Activated CD8-positive, alpha-beta memory T cell treated with anti-CD3 and anti-CD28 coated beads, Interleukin-2, amount 10 ng/mL, durations not matched to agents 7 days and 5 days (primary cell): ENCODE measurements at regions not wholly inside any gene's neighbourhood (a gene's known extent, or its start where the extent isn't known, plus 50 kb on each side); places are given as distances from the start of the nearest gene placed in this dataset.
"Not testable (repeated sequence)": the region's sequence is repeated elsewhere in the genome, so short reads cannot be mapped to it uniquely, and the experiment has no call there.

Source experiments
- ATAC-seq: fragments of 150-1000 bp; cut with Tn5 transposase; one replicate; pipeline ENCODE4 v1.10.0; 2021; ENCODE audit warnings: moderate library complexity
- CTCF ChIA-PET: fragments of 350-600 bp; sonication (Branson Sonifier 250); formaldehyde crosslinking; loops from one replicate; lab custom pipeline; 2021; ENCODE audit warnings: antibody characterized with exemption; lab: Charles Lee
- DNase-seq: peaks from one replicate; pipeline ENCODE4 v3.0.0-alpha.2; 2020
- H3K27ac Mint-ChIP-seq: one replicate; pipeline ENCODE4 v1.8.0; 2021; ENCODE audit warnings: mild to moderate bottlenecking, mixed read lengths
- H3K27me3 Mint-ChIP-seq: one replicate; pipeline ENCODE4 v1.8.0; 2021; ENCODE audit warnings: mixed read lengths
- H3K36me3 Mint-ChIP-seq: one replicate; pipeline ENCODE4 v1.8.0; 2021; ENCODE audit warnings: mild to moderate bottlenecking, mixed read lengths
- H3K4me1 Mint-ChIP-seq: one replicate; pipeline ENCODE4 v1.8.0; 2021; ENCODE audit warnings: mixed read lengths
- H3K4me3 Mint-ChIP-seq: one replicate; pipeline ENCODE4 v1.8.0; 2021; ENCODE audit warnings: mild to moderate bottlenecking, moderate library complexity, mixed read lengths
- H3K9me3 Mint-ChIP-seq: one replicate; pipeline ENCODE4 v1.8.0; 2022; ENCODE audit warnings: low read depth, mixed read lengths

GRCh38 chr6:21282360-21282759, 311.2 kb upstream of the SOX4 start:
- not testable (repeated sequence) for H3K27me3 Mint-ChIP-seq, H3K4me1 Mint-ChIP-seq, H3K4me3 Mint-ChIP-seq, DNase-seq, H3K27ac Mint-ChIP-seq, H3K9me3 Mint-ChIP-seq, H3K36me3 Mint-ChIP-seq, ATAC-seq
- CTCF ChIA-PET: interaction anchor here (0.6 kb wide), 1 partner anchor 1352 kb away, joined by 3 read pairs; no protein-coding TSS in a partner anchor

GRCh38 chr6:21284166-21284565, 309.4 kb upstream of the SOX4 start:
- no peak for ATAC-seq
- Mint-ChIP-seq H3K9me3 (no peaks in the 10 kb centered on the region), H3K4me3 (no peak overlapping the region), H3K27ac (no peak overlapping the region), H3K4me1 (no peaks in the 10 kb centered on the region), H3K27me3 (peaks cover 4% of the 10 kb centered on the region), H3K36me3 (no peaks in the 10 kb centered on the region)
- DNase-seq: no peak
- CTCF ChIA-PET: no interaction called here

- peaks cover 4% of the 10 kb centered on the region for H3K27me3 Mint-ChIP-seq
- H3K36me3 Mint-ChIP-seq: no peaks in the 10 kb centered on the region
- ATAC-seq: no peak
- H3K4me3 Mint-ChIP-seq: no peak overlapping the region
- no peak overlapping the region for H3K27ac Mint-ChIP-seq
- no peaks in the 10 kb centered on the region for H3K4me1 Mint-ChIP-seq
- no peaks in the 10 kb centered on the region for H3K9me3 Mint-ChIP-seq
- no peak for DNase-seq
- CTCF ChIA-PET: no interaction called here
Observed at GRCh38 chr6:21284706-21285105, 308.8 kb upstream of the SOX4 start.

- no peak for ATAC-seq
- H3K27ac Mint-ChIP-seq: no peak overlapping the region
- H3K27me3 Mint-ChIP-seq: peaks cover 24% of the 10 kb centered on the region
- no peaks in the 10 kb centered on the region for H3K36me3 Mint-ChIP-seq
- no peak for DNase-seq
- H3K4me1 Mint-ChIP-seq: no peaks in the 10 kb centered on the region
- CTCF ChIA-PET: no interaction called here
- H3K9me3 Mint-ChIP-seq: no peaks in the 10 kb centered on the region
- no peak overlapping the region for H3K4me3 Mint-ChIP-seq
Observed at GRCh38 chr6:21294144-21294543, 299.4 kb upstream of the SOX4 start.

GRCh38 chr6:21295506-21296240, 297.9 kb upstream of the SOX4 start:
- DNase-seq (no peak), ATAC-seq (no peak)
- Mint-ChIP-seq H3K9me3 (no peaks in the 10 kb centered on the region), H3K27me3 (peaks cover 24% of the 10 kb centered on the region), H3K4me3 (no peak overlapping the region), H3K4me1 (no peaks in the 10 kb centered on the region), H3K36me3 (no peaks in the 10 kb centered on the region), H3K27ac (no peak overlapping the region)
- CTCF ChIA-PET: no interaction called here

- DNase-seq: no peak
- CTCF ChIA-PET: no interaction called here
- H3K27me3 Mint-ChIP-seq: peaks cover 24% of the 10 kb centered on the region
- no peak overlapping the region for H3K4me3 Mint-ChIP-seq
- H3K36me3 Mint-ChIP-seq: no peaks in the 10 kb centered on the region
- ATAC-seq: no peak
- H3K4me1 Mint-ChIP-seq: no peaks in the 10 kb centered on the region
- H3K27ac Mint-ChIP-seq: no peak overlapping the region
- H3K9me3 Mint-ChIP-seq: no peaks in the 10 kb centered on the region
Observed at GRCh38 chr6:21297665-21298064, 295.9 kb upstream of the SOX4 start.

GRCh38 chr6:21299216-21299615, 294.3 kb upstream of the SOX4 start:
- no peaks in the 10 kb centered on the region for H3K36me3 Mint-ChIP-seq
- no peak for ATAC-seq
- no peak overlapping the region for H3K4me3 Mint-ChIP-seq
- no peak overlapping the region for H3K27ac Mint-ChIP-seq
- H3K9me3 Mint-ChIP-seq: no peaks in the 10 kb centered on the region
- CTCF ChIA-PET: no interaction called here
- DNase-seq: no peak
- H3K4me1 Mint-ChIP-seq: no peaks in the 10 kb centered on the region
- H3K27me3 Mint-ChIP-seq: peaks cover 29% of the 10 kb centered on the region

GRCh38 chr6:21300439-21300838, 293.1 kb upstream of the SOX4 start:
- H3K9me3 Mint-ChIP-seq: no peaks in the 10 kb centered on the region
- CTCF ChIA-PET: no interaction called here
- H3K27ac Mint-ChIP-seq: no peak overlapping the region
- no peaks in the 10 kb centered on the region for H3K36me3 Mint-ChIP-seq
- no peak overlapping the region for H3K4me3 Mint-ChIP-seq
- ATAC-seq (no peak), DNase-seq (no peak)
- H3K4me1 Mint-ChIP-seq: no peaks in the 10 kb centered on the region
- H3K27me3 Mint-ChIP-seq: peaks cover 25% of the 10 kb centered on the region

GRCh38 chr6:21305893-21306332, 287.6 kb upstream of the SOX4 start:
- CTCF ChIA-PET: no interaction called here
- H3K36me3 Mint-ChIP-seq: no peaks in the 10 kb centered on the region
- no peak overlapping the region for H3K4me3 Mint-ChIP-seq
- H3K4me1 Mint-ChIP-seq: no peaks in the 10 kb centered on the region
- DNase-seq (no peak), ATAC-seq (no peak)
- peaks cover 18% of the 10 kb centered on the region for H3K27me3 Mint-ChIP-seq
- H3K9me3 Mint-ChIP-seq: no peaks in the 10 kb centered on the region
- no peak overlapping the region for H3K27ac Mint-ChIP-seq

- Mint-ChIP-seq H3K36me3 (no peaks in the 10 kb centered on the region), H3K27me3 (peaks cover 18% of the 10 kb centered on the region), H3K27ac (no peak overlapping the region), H3K9me3 (no peaks in the 10 kb centered on the region), H3K4me1 (no peaks in the 10 kb centered on the region), H3K4me3 (no peak overlapping the region)
- CTCF ChIA-PET: no interaction called here
- ATAC-seq (no peak), DNase-seq (no peak)
Observed at GRCh38 chr6:21306546-21306945, 287.0 kb upstream of the SOX4 start.

- no peaks in the 10 kb centered on the region for H3K4me1 Mint-ChIP-seq
- H3K27ac Mint-ChIP-seq: no peak overlapping the region
- peaks cover 9% of the 10 kb centered on the region for H3K27me3 Mint-ChIP-seq
- no peaks in the 10 kb centered on the region for H3K9me3 Mint-ChIP-seq
- CTCF ChIA-PET: no interaction called here
- DNase-seq (no peak), ATAC-seq (no peak)
- H3K36me3 Mint-ChIP-seq: no peaks in the 10 kb centered on the region
- no peak overlapping the region for H3K4me3 Mint-ChIP-seq
Observed at GRCh38 chr6:21309807-21310221, 283.7 kb upstream of the SOX4 start.

- Mint-ChIP-seq H3K9me3 (no peaks in the 10 kb centered on the region), H3K36me3 (no peaks in the 10 kb centered on the region), H3K4me3 (no peak overlapping the region), H3K27me3 (peaks cover 8% of the 10 kb centered on the region), H3K4me1 (no peaks in the 10 kb centered on the region), H3K27ac (no peak overlapping the region)
- ATAC-seq: no peak
- CTCF ChIA-PET: no interaction called here
- no peak for DNase-seq
Observed at GRCh38 chr6:21310568-21311140, 282.9 kb upstream of the SOX4 start.

GRCh38 chr6:21312118-21312517, 281.4 kb upstream of the SOX4 start:
- no peak overlapping the region for H3K27ac Mint-ChIP-seq
- CTCF ChIA-PET: no interaction called here
- H3K36me3 Mint-ChIP-seq: no peaks in the 10 kb centered on the region
- no peak overlapping the region for H3K4me3 Mint-ChIP-seq
- H3K4me1 Mint-ChIP-seq: no peaks in the 10 kb centered on the region
- peaks cover 6% of the 10 kb centered on the region for H3K27me3 Mint-ChIP-seq
- no peaks in the 10 kb centered on the region for H3K9me3 Mint-ChIP-seq
- DNase-seq (no peak), ATAC-seq (no peak)

- DNase-seq (no peak), ATAC-seq (no peak)
- H3K4me1 Mint-ChIP-seq: no peaks in the 10 kb centered on the region
- no peaks in the 10 kb centered on the region for H3K36me3 Mint-ChIP-seq
- no peak overlapping the region for H3K4me3 Mint-ChIP-seq
- H3K27ac Mint-ChIP-seq: no peak overlapping the region
- peaks cover 5% of the 10 kb centered on the region for H3K9me3 Mint-ChIP-seq
- CTCF ChIA-PET: no interaction called here
- peaks cover 2% of the 10 kb centered on the region for H3K27me3 Mint-ChIP-seq
Observed at GRCh38 chr6:21317642-21318041, 275.9 kb upstream of the SOX4 start.
